HG02642 (cell line): ENCODE measurements at regions not wholly inside any gene's neighbourhood (a gene's known extent, or its start where the extent isn't known, plus 50 kb on each side); places are given as distances from the start of the nearest gene placed in this dataset.

Source experiments
- ATAC-seq: cut with Tn5 transposase; IDR thresholded peaks from one replicate; pipeline ENCODE4 v1.9.1; 2021; ENCODE audit warnings: mild to moderate bottlenecking; ENCODE audit not compliant: unreplicated experiment, poor library complexity

- ATAC-seq: no peak
These were observed 475.0 kb upstream of the B3GALT2 start for GRCh38 chr1:193661385-193661784.

- ATAC-seq: no peak
These were observed 474.0 kb upstream of the B3GALT2 start for GRCh38 chr1:193660428-193660827.

GRCh38 chr1:193658691-193659090 lies 472.3 kb upstream of the B3GALT2 start:
- ATAC-seq: no peak

GRCh38 chr1:193658081-193658480 lies 471.7 kb upstream of the B3GALT2 start:
- no peak for ATAC-seq

GRCh38 chr1:193657552-193657951 lies 471.1 kb upstream of the B3GALT2 start:
- ATAC-seq: no peak

- ATAC-seq: no peak
These were observed 470.4 kb upstream of the B3GALT2 start for GRCh38 chr1:193656841-193657240.

GRCh38 chr1:193654951-193655735 lies 468.7 kb upstream of the B3GALT2 start:
- ATAC-seq: no peak

GRCh38 chr1:193649587-193649986 lies 463.2 kb upstream of the B3GALT2 start:
- ATAC-seq: no peak

GRCh38 chr1:193634876-193635275 lies 448.5 kb upstream of the B3GALT2 start:
- ATAC-seq: no peak

GRCh38 chr1:193634470-193634869 lies 448.1 kb upstream of the B3GALT2 start:
- no peak for ATAC-seq

GRCh38 chr1:193633991-193634390 lies 447.6 kb upstream of the B3GALT2 start:
- no peak for ATAC-seq

- no peak for ATAC-seq
These were observed 446.7 kb upstream of the B3GALT2 start for GRCh38 chr1:193633093-193633492.

- no peak for ATAC-seq
These were observed 444.9 kb upstream of the B3GALT2 start for GRCh38 chr1:193631306-193631705.

- ATAC-seq: no peak
These were observed 443.5 kb upstream of the B3GALT2 start for GRCh38 chr1:193629875-193630274.

GRCh38 chr1:193626695-193627094 lies 440.3 kb upstream of the B3GALT2 start:
- no peak for ATAC-seq

- ATAC-seq: no peak
These were observed 438.8 kb upstream of the B3GALT2 start for GRCh38 chr1:193625255-193625654.

GRCh38 chr1:193619911-193620310 lies 433.5 kb upstream of the B3GALT2 start:
- no peak for ATAC-seq

GRCh38 chr1:193614817-193615216 lies 428.4 kb upstream of the B3GALT2 start:
- peak; percentile 45 for ATAC-seq

- ATAC-seq: no peak
These were observed 427.9 kb upstream of the B3GALT2 start for GRCh38 chr1:193614275-193614674.

- ATAC-seq: no peak
These were observed 426.6 kb upstream of the B3GALT2 start for GRCh38 chr1:193613041-193613440.

- ATAC-seq: no peak
These were observed 423.2 kb upstream of the B3GALT2 start for GRCh38 chr1:193609592-193609991.

GRCh38 chr1:193607787-193608186 lies 421.4 kb upstream of the B3GALT2 start:
- ATAC-seq: no peak
